HG03354 (cell line): ENCODE measurements at regions not wholly inside any gene's neighbourhood (a gene's known extent, or its start where the extent isn't known, plus 50 kb on each side); places are given as distances from the start of the nearest gene placed in this dataset.

Experiments
- ATAC-seq: cut with Tn5 transposase; IDR thresholded peaks from one replicate; pipeline ENCODE4 v1.9.1; 2021; ENCODE audit warnings: mild to moderate bottlenecking; ENCODE audit not compliant: unreplicated experiment, poor library complexity, severe bottlenecking

GRCh38 chr5:133681896-133682295 lies 69.6 kb upstream of the FSTL4 start:
- no peak for ATAC-seq

- no peak for ATAC-seq
These were observed 68.7 kb upstream of the FSTL4 start for GRCh38 chr5:133680830-133681565.

GRCh38 chr5:133679534-133679933 lies 67.2 kb upstream of the FSTL4 start:
- no peak for ATAC-seq

GRCh38 chr5:133675376-133676154 lies 63.2 kb upstream of the FSTL4 start:
- no peak for ATAC-seq

- ATAC-seq: no peak
These were observed 58.0 kb upstream of the FSTL4 start for GRCh38 chr5:133670336-133670735.

GRCh38 chr5:133669472-133669871 lies 57.1 kb upstream of the FSTL4 start:
- ATAC-seq: no peak

- no peak for ATAC-seq
These were observed 56.1 kb upstream of the FSTL4 start for GRCh38 chr5:133668458-133668857.

- no peak for ATAC-seq
These were observed 54.9 kb upstream of the FSTL4 start for GRCh38 chr5:133667217-133667616.

- ATAC-seq: no peak
These were observed 53.2 kb upstream of the FSTL4 start for GRCh38 chr5:133665571-133665970.

- no peak for ATAC-seq
These were observed 52.1 kb upstream of the FSTL4 start for GRCh38 chr5:133664422-133664821.

- no peak for ATAC-seq
These were observed 51.2 kb upstream of the FSTL4 start for GRCh38 chr5:133663397-133664054.

GRCh38 chr5:133662578-133662977 lies 50.2 kb upstream of the FSTL4 start:
- no peak for ATAC-seq
